GM13976 (cell line): ENCODE measurements at regions not wholly inside any gene's neighbourhood (a gene's known extent, or its start where the extent isn't known, plus 50 kb on each side); places are given as distances from the start of the nearest gene placed in this dataset.
A peak's percentile ranks its signal among the peaks of the same experiment; 100 is the strongest.

Source experiments
- DNase-seq: peaks from one replicate; pipeline ENCODE4 v3.0.0; 2012; ENCODE audit warnings: low spot score
- CTCF ChIP-seq: IDR thresholded peaks from 2 replicates; pipeline ENCODE4 v1.5.1; 2012; ENCODE audit warnings: borderline replicate concordance, mild to moderate bottlenecking; ENCODE audit not compliant: insufficient read depth; ENCODE audit errors: extremely low read depth, missing control alignments, control extremely low read depth
- in situ Hi-C: fragments of 300-500 bp; cut with MboI; formaldehyde crosslinking; loops from one replicate; pipeline ENCODE4 v1.12.0; 2022; ENCODE audit warnings: low sequenced_read_pairs, mixed read lengths, inconsistent platforms; ENCODE audit not compliant: unreplicated experiment

GRCh38 chr13:52926971-52927370 lies 78.5 kb upstream of the PCDH8 start:
- no peak for DNase-seq
- in situ Hi-C loops, result no loop called here
- TF ChIP-seq CTCF, result no peak

- no peak for DNase-seq
- in situ Hi-C loops, result no loop called here
- TF ChIP-seq CTCF, result no peak
Measured at GRCh38 chr13:52925775-52926285, 77.4 kb upstream of the PCDH8 start.

GRCh38 chr13:52925251-52925650 lies 76.8 kb upstream of the PCDH8 start:
- no peak for TF ChIP-seq CTCF
- DNase-seq, result no peak
- in situ Hi-C loops, result no loop called here

- in situ Hi-C loops, result no loop called here
- TF ChIP-seq CTCF, result no peak
- no peak for DNase-seq
Measured at GRCh38 chr13:52924289-52925148, 76.1 kb upstream of the PCDH8 start.

GRCh38 chr13:52922961-52923360 lies 74.5 kb upstream of the PCDH8 start:
- TF ChIP-seq CTCF, result no peak
- DNase-seq, result no peak
- in situ Hi-C loops, result no loop called here

GRCh38 chr13:52921194-52921593 lies 72.8 kb upstream of the PCDH8 start:
- in situ Hi-C loops, result no loop called here
- peak; percentile 59 for DNase-seq
- no peak for TF ChIP-seq CTCF
